Ishikawa (cell line): ENCODE measurements at regions not wholly inside any gene's neighbourhood (a gene's known extent, or its start where the extent isn't known, plus 50 kb on each side); places are given as distances from the start of the nearest gene placed in this dataset.

ENCODE experiments used
- CEBPB ChIP-seq: IDR thresholded peaks from 2 replicates; pipeline ENCODE4 v1.6.1; 2012
- CREB1 ChIP-seq: IDR thresholded peaks from 2 replicates; pipeline ENCODE4 v1.6.1; 2012; ENCODE audit warnings: low read depth
- EGR1 ChIP-seq: IDR thresholded peaks from 2 replicates; pipeline ENCODE4 v1.6.1; 2012
- EP300 ChIP-seq: IDR thresholded peaks from 2 replicates; pipeline ENCODE4 v1.6.1; 2012; ENCODE audit warnings: borderline replicate concordance
- FOXM1 ChIP-seq: IDR thresholded peaks from 2 replicates; pipeline ENCODE4 v1.6.1; 2012; ENCODE audit warnings: low read depth, borderline replicate concordance
- MAX ChIP-seq: IDR thresholded peaks from 2 replicates; pipeline ENCODE4 v1.6.1; 2012
- NFIC ChIP-seq: IDR thresholded peaks from 2 replicates; pipeline ENCODE4 v1.6.1; 2012
- RAD21 ChIP-seq: IDR thresholded peaks from 2 replicates; pipeline ENCODE4 v1.6.1; 2012; ENCODE audit warnings: low read depth
- REST ChIP-seq: IDR thresholded peaks from 2 replicates; pipeline ENCODE4 v1.6.1; 2012; ENCODE audit warnings: low read depth, mild to moderate bottlenecking
- TAF1 ChIP-seq: IDR thresholded peaks from 2 replicates; pipeline ENCODE4 v1.6.1; 2012; ENCODE audit warnings: low read depth, mild to moderate bottlenecking
- TCF12 ChIP-seq: IDR thresholded peaks from 2 replicates; pipeline ENCODE4 v1.6.1; 2012; ENCODE audit warnings: low read depth
- TEAD4 ChIP-seq: IDR thresholded peaks from 2 replicates; pipeline ENCODE4 v1.6.1; 2012
- USF1 ChIP-seq: IDR thresholded peaks from 2 replicates; pipeline ENCODE4 v1.6.1; 2012
- YY1 ChIP-seq: IDR thresholded peaks from 2 replicates; pipeline ENCODE4 v1.6.1; 2012; ENCODE audit warnings: low read depth
- ZBTB7A ChIP-seq: IDR thresholded peaks from 2 replicates; pipeline ENCODE4 v1.6.1; 2012; ENCODE audit warnings: low read depth

GRCh38 chr11:130573767-130574166, 125.3 kb downstream of the ADAMTS15 start:
- TF ChIP-seq TAF1 (no peak), MAX (no peak), USF1 (no peak), YY1 (no peak), EP300 (no peak)

GRCh38 chr11:130574740-130575139, 126.3 kb downstream of the ADAMTS15 start:
- no peak for TF ChIP-seq TEAD4
- no peak for TF ChIP-seq REST
- no peak for TF ChIP-seq USF1
- no peak for TF ChIP-seq MAX
- no peak for TF ChIP-seq EGR1
- no peak for TF ChIP-seq EP300
- no peak for TF ChIP-seq TCF12
- TF ChIP-seq ZBTB7A: no peak
- TF ChIP-seq TAF1: no peak
- no peak for TF ChIP-seq YY1
- no peak for TF ChIP-seq RAD21
- no peak for TF ChIP-seq FOXM1
- TF ChIP-seq NFIC: no peak
- TF ChIP-seq CREB1: no peak
- no peak for TF ChIP-seq CEBPB

- TF ChIP-seq TAF1 (no peak), FOXM1 (no peak), RAD21 (no peak), NFIC (no peak), CEBPB (no peak), USF1 (no peak), ZBTB7A (no peak), CREB1 (no peak), EGR1 (no peak), MAX (no peak), YY1 (no peak), EP300 (no peak), TCF12 (no peak), REST (no peak), TEAD4 (no peak)
Observed at GRCh38 chr11:130576146-130576545, 127.7 kb downstream of the ADAMTS15 start.

- TF ChIP-seq TCF12: peak; percentile 50; the same call in 1 of the 2 replicates
- no peak for TF ChIP-seq TAF1
- peak; percentile 69 for TF ChIP-seq EP300
- TF ChIP-seq USF1: no peak
- TF ChIP-seq CEBPB: no peak
- no peak for TF ChIP-seq YY1
- no peak for TF ChIP-seq REST
- no peak for TF ChIP-seq CREB1
- TF ChIP-seq ZBTB7A: no peak
- TF ChIP-seq MAX: peak; percentile 74
- peak; percentile 78; the same call in 1 of the 2 replicates for TF ChIP-seq NFIC
- TF ChIP-seq RAD21: no peak
- TF ChIP-seq FOXM1: no peak
- TF ChIP-seq TEAD4: peak; percentile 27
- TF ChIP-seq EGR1: no peak
Observed at GRCh38 chr11:130578738-130579368, 130.4 kb downstream of the ADAMTS15 start.
